GM12878 (cell line): ENCODE measurements at regions not wholly inside any gene's neighbourhood (a gene's known extent, or its start where the extent isn't known, plus 50 kb on each side); places are given as distances from the start of the nearest gene placed in this dataset.

Experiments used
- ATAC-seq: fragments of 200-7000 bp; cut with Tn5 transposase; 3 replicates; pipeline ENCODE4 v1.9.1; 2020; ENCODE audit warnings: mild to moderate bottlenecking, moderate library complexity
- BruUV-seq: library from RNA; stranded (reverse); fragments of 400-500 nt; replicated peaks from 2 replicates; lab custom pipeline; 2021; lab: Mats Ljungman, UMichigan
- CTCF ChIA-PET: fragments of 300-600 bp; sonication (Branson Sonifier 250); formaldehyde crosslinking; extraction: SDS; loops from one replicate; lab custom pipeline; 2021; ENCODE audit warnings: inconsistent platforms; lab: Yijun Ruan, JAX
- POLR2A ChIA-PET: fragments of 350-600 bp; formaldehyde crosslinking; extraction: SDS; loops from one replicate; lab custom pipeline; 2021; ENCODE audit warnings: inconsistent platforms; lab: Charles Lee
- RAD21 ChIA-PET: fragments of 300-600 bp; sonication (Branson Sonifier 250); formaldehyde crosslinking; loops from one replicate; lab custom pipeline; 2023; ENCODE audit warnings: antibody characterized with exemption; ENCODE audit not compliant: unreplicated experiment; lab: Charles Lee
- SMC1A ChIA-PET: fragments of 300-600 bp; sonication (Branson Sonifier 250); formaldehyde crosslinking; loops from one replicate; lab custom pipeline; 2023; ENCODE audit not compliant: unreplicated experiment, uncharacterized antibody; lab: Charles Lee
- DNase-seq: peaks from one replicate; pipeline ENCODE4 v3.0.0-alpha.2; 2011; ENCODE audit warnings: low read depth, low spot score
- FAIRE-seq: peaks from 3 replicates; lab custom pipeline; 2011; peaks lifted over from hg19 to GRCh38; lab: Jason Lieb, UNC
- H2AFZ ChIP-seq: 2 replicates; pipeline ENCODE4 v1.6.0; 2011; ENCODE audit warnings: low read depth, low read length, control low read depth; ENCODE audit not compliant: control insufficient read depth
- H3K27ac ChIP-seq: 2 replicates; pipeline ENCODE4 v1.5.1; 2011; ENCODE audit warnings: control low read depth; ENCODE audit not compliant: control insufficient read depth, insufficient read depth
- H3K27me3 ChIP-seq, 2 experiments: replicated peaks in 1 of 2; 2 replicates each; pipeline versions ENCODE4 v1.6.0 to v1.6.1; 2011; ENCODE audit warnings: low read length in 1 of 2; ENCODE audit not compliant: control insufficient read depth in 2 of 2, insufficient read depth in 2 of 2
- H3K36me3 ChIP-seq, 2 experiments: 2 replicates each; pipeline ENCODE4 v1.5.1; 2011; ENCODE audit warnings: low read length in 1 of 2; ENCODE audit not compliant: control insufficient read depth in 2 of 2, insufficient read depth in 2 of 2
- H3K4me1 ChIP-seq: 2 replicates; pipeline ENCODE4 v1.6.1; 2011; ENCODE audit warnings: mild to moderate bottlenecking, low read length, moderate library complexity, mixed read lengths; ENCODE audit not compliant: control insufficient read depth, insufficient read depth
- H3K4me2 ChIP-seq: 2 replicates; pipeline ENCODE4 v1.6.0; 2011; ENCODE audit warnings: control low read depth; ENCODE audit not compliant: control insufficient read depth, insufficient read depth
- H3K4me3 ChIP-seq: fragments of 200-600 bp; sonication (generic); 2 replicates; pipeline ENCODE4 v1.5.1; 2016
- H3K79me2 ChIP-seq: 2 replicates; pipeline ENCODE4 v1.6.0; 2011; ENCODE audit warnings: low read length; ENCODE audit not compliant: control insufficient read depth, insufficient read depth
- H3K9ac ChIP-seq: 2 replicates; pipeline ENCODE4 v1.8.0; 2011; ENCODE audit warnings: low read length, control low read depth, mixed read lengths; ENCODE audit not compliant: control insufficient read depth, insufficient read depth
- H3K9me3 ChIP-seq: replicated peaks from 3 replicates; pipeline ENCODE4 v1.5.1; 2011; ENCODE audit warnings: mild to moderate bottlenecking, low read length; ENCODE audit not compliant: control insufficient read depth, insufficient read depth
- H4K20me1 ChIP-seq: 2 replicates; pipeline ENCODE4 v1.6.0; 2011; ENCODE audit not compliant: control insufficient read depth, insufficient read depth
- BRCA1 ChIP-seq: IDR thresholded peaks from 2 replicates; pipeline ENCODE4 v1.6.1; 2011; ENCODE audit warnings: low read depth, low read length, improper control_type of control experiment
- EGR1 ChIP-seq, 2 experiments: IDR thresholded peaks; 1 replicate in 1 of 2; 2 replicates in 1 of 2; pipeline ENCODE4 v1.6.1; 2011 to 2012; ENCODE audit warnings: low read depth in 2 of 2, low read length in 2 of 2, borderline replicate concordance in 1 of 2, mild to moderate bottlenecking in 1 of 2, moderate library complexity in 1 of 2
- ETV6 ChIP-seq, 2 experiments: fragments of 450-650 bp in 1 of 2; IDR thresholded peaks in 1 of 2; conservative IDR thresholded peaks in 1 of 2; 2 replicates each; pipeline ENCODE4 v1.6.1; 2014; ENCODE audit warnings: antibody characterized with exemption in 1 of 2, borderline replicate concordance in 1 of 2, low read depth in 1 of 2, mild to moderate bottlenecking in 1 of 2, moderate library complexity in 1 of 2
- EZH2 ChIP-seq: IDR thresholded peaks from 2 replicates; pipeline ENCODE4 v1.6.1; 2012; ENCODE audit warnings: low read depth, mild to moderate bottlenecking, control low read depth, inconsistent platforms, low read length, borderline replicate concordance; ENCODE audit not compliant: control insufficient read depth
- IRF4 ChIP-seq: IDR thresholded peaks from 2 replicates; pipeline ENCODE4 v1.6.1; 2011; ENCODE audit warnings: low read depth, low read length
- MXI1 ChIP-seq: fragments of 150-350 bp; IDR thresholded peaks from 2 replicates; pipeline ENCODE4 v1.6.1; 2011; ENCODE audit warnings: low read depth, mild to moderate bottlenecking, inconsistent platforms, low read length, improper control_type of control experiment
- NFXL1 ChIP-seq: fragments of 450-650 bp; IDR thresholded peaks from 2 replicates; pipeline ENCODE4 v1.6.1; 2017; ENCODE audit warnings: antibody characterized with exemption, mild to moderate bottlenecking, borderline replicate concordance
- PML ChIP-seq: IDR thresholded peaks from 2 replicates; pipeline ENCODE4 v1.6.1; 2012; ENCODE audit warnings: low read length, inconsistent platforms
- RAD51 ChIP-seq: fragments of 450-650 bp; IDR thresholded peaks from 2 replicates; pipeline ENCODE4 v1.6.1; 2016; ENCODE audit warnings: moderate library complexity, mild to moderate bottlenecking, inconsistent platforms
- SIN3A ChIP-seq: IDR thresholded peaks from 2 replicates; pipeline ENCODE4 v1.6.1; 2012; ENCODE audit warnings: low read depth, low read length, improper control_type of control experiment
- SMARCA5 ChIP-seq: fragments of 450-650 bp; IDR thresholded peaks from 2 replicates; pipeline ENCODE4 v1.6.1; 2017; ENCODE audit warnings: mild to moderate bottlenecking
- ZNF24 ChIP-seq: fragments of 450-650 bp; IDR thresholded peaks from 2 replicates; pipeline ENCODE4 v1.6.1; 2017; ENCODE audit warnings: antibody characterized with exemption, mild to moderate bottlenecking
- ZNF384 ChIP-seq: IDR thresholded peaks from 2 replicates; pipeline ENCODE4 v1.6.1; 2012; ENCODE audit warnings: low read depth, mild to moderate bottlenecking, low read length, improper control_type of control experiment, borderline replicate concordance
- WGBS: methylation state at CpG from one replicate; pipeline ENCODE4 v1.1.6; 2016; ENCODE audit warnings: low lambda C conversion rate; ENCODE audit not compliant: insufficient replicate concordance, insufficient coverage; ENCODE audit errors: missing lambda C conversion rate; 5-methylcytosine and 5-hydroxymethylcytosine counted together
- in situ Hi-C: fragments of 300-500 bp; cut with MboI; formaldehyde crosslinking; loops from 9 replicates; pipeline ENCODE4 v1.14.3; 2018; ENCODE audit warnings: mixed read lengths
- intact Hi-C: fragments of 100-400 bp; cut with micrococcal nuclease; formaldehyde crosslinking; loops from one replicate; pipeline ENCODE4 v1.14.2; 2022; ENCODE audit not compliant: unreplicated experiment
- TF ChIP-seq, protein P1 (sequence below): fragments of 450-650 bp; IDR thresholded peaks from 2 replicates; pipeline ENCODE4 v1.6.1; 2017; ENCODE audit warnings: low read depth, mild to moderate bottlenecking, moderate library complexity
- TF ChIP-seq, protein P2 (sequence below), 3 experiments: IDR thresholded peaks in 2 of 3; conservative IDR thresholded peaks in 1 of 3; 2 replicates each; pipeline ENCODE4 v1.5.1; 2011; ENCODE audit warnings: low read depth in 3 of 3, low read length in 3 of 3, mild to moderate bottlenecking in 3 of 3, control low read depth in 2 of 3, moderate library complexity in 2 of 3, inconsistent platforms in 1 of 3, mixed read lengths in 1 of 3; ENCODE audit not compliant: control insufficient read depth in 2 of 3, insufficient read depth in 1 of 3; ENCODE audit errors: extremely low read depth in 1 of 3

DNA sequence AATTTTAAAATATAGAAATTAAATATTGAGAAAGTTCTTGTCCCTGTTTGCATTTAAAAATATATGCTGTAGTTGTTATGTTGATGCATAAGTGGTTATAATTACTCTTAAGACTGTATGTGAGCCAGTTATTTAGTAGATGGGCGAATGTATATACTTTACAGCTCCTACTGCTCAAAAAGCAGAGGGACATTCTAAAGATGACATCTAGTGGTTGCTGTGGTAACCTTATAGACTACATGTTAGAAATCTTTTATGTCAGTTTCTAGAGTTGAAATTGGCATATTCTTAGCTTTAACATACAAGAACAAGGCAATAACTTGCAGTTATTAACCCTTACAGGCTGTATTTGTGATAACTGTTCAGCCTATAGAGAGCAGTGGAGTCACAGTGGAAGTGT is 160.5 kb downstream of the OLFM4 start:
- no peak overlapping the region for H3K4me3 ChIP-seq
- H3K27ac ChIP-seq: no peak overlapping the region
- H3K9me3 ChIP-seq: no peaks in the 10 kb centered on the region
- no peak for DNase-seq
- no peak for FAIRE-seq
- no peaks in the 10 kb centered on the region for H3K36me3 ChIP-seq
- ChIA-PET SMC1A (no interaction called here), POLR2A (no interaction called here), RAD21 (interaction anchor here (0.6 to 1.1 kb wide), 2 partner anchors 186 to 221 kb away, joined by 3 to 4 read pairs; no protein-coding TSS in a partner anchor), CTCF (interaction anchor here (1.1 to 2.9 kb wide), 2 partner anchors 37 to 221 kb away, joined by 3 to 9 read pairs; no protein-coding TSS in a partner anchor)
- H3K27me3 ChIP-seq: no peaks in the 10 kb centered on the region
- no peak for ATAC-seq
- no peaks in the 10 kb centered on the region for H3K79me2 ChIP-seq
- no peaks in the 10 kb centered on the region for H4K20me1 ChIP-seq
- BruUV-seq: no TSS peak
- no peak overlapping the region for H3K9ac ChIP-seq
- no peaks in the 10 kb centered on the region for H3K4me1 ChIP-seq
- H2AFZ ChIP-seq: no peak overlapping the region
- intact Hi-C loops: no loop called here
- in situ Hi-C loops: no loop called here
- WGBS: 0% methylated on average over 1 of the region's 1 CpG
- no peak overlapping the region for H3K4me2 ChIP-seq
- TF ChIP-seq IRF4 (no peak), BRCA1 (no peak), EGR1 (IDR thresholded peaks at IDR 0.05; ENCODE audit: borderline replicate concordance in 1 of 2, low read depth in 2 of 2, low read length in 2 of 2) (no peak), EZH2 (no peak), ETV6 (conservative IDR thresholded peaks at IDR 0.05 in 1 of 2, IDR thresholded peaks at IDR 0.05 in 1 of 2; ENCODE audit: borderline replicate concordance in 1 of 2, low read depth in 1 of 2) (no peak), ZNF384 (no peak)
- TF ChIP-seq, all 136 proteins: peak for 0

- no peaks in the 10 kb centered on the region for H3K9me3 ChIP-seq
- no peaks in the 10 kb centered on the region for H3K4me1 ChIP-seq
- BruUV-seq: no TSS peak
- SMC1A ChIA-PET: no interaction called here
- H3K36me3 ChIP-seq: no peaks in the 10 kb centered on the region
- H3K4me3 ChIP-seq: no peak overlapping the region
- POLR2A ChIA-PET: interaction anchor here (0.6 kb wide), 1 partner anchor 24 kb away, joined by 3 read pairs; no protein-coding TSS in a partner anchor
- H3K9ac ChIP-seq: no peak overlapping the region
- H3K79me2 ChIP-seq: no peaks in the 10 kb centered on the region
- no peak overlapping the region for H2AFZ ChIP-seq
- FAIRE-seq (no peak), ATAC-seq (no peak), DNase-seq (no peak)
- no peak overlapping the region for H3K4me2 ChIP-seq
- WGBS: 0% methylated on average over 2 of the region's 2 CpGs
- CTCF ChIA-PET: no interaction called here
- no peak overlapping the region for H3K27ac ChIP-seq
- no peaks in the 10 kb centered on the region for H3K27me3 ChIP-seq
- no peaks in the 10 kb centered on the region for H4K20me1 ChIP-seq
- in situ Hi-C loops: no loop called here
- RAD21 ChIA-PET: no interaction called here
- intact Hi-C loops: no loop called here
- TF ChIP-seq MXI1 (no peak), SMARCA5 (no peak), SIN3A (no peak), NFXL1 (no peak), PML (no peak), RAD51 (no peak), ZNF24 (no peak)
- TF ChIP-seq, protein P1, sequence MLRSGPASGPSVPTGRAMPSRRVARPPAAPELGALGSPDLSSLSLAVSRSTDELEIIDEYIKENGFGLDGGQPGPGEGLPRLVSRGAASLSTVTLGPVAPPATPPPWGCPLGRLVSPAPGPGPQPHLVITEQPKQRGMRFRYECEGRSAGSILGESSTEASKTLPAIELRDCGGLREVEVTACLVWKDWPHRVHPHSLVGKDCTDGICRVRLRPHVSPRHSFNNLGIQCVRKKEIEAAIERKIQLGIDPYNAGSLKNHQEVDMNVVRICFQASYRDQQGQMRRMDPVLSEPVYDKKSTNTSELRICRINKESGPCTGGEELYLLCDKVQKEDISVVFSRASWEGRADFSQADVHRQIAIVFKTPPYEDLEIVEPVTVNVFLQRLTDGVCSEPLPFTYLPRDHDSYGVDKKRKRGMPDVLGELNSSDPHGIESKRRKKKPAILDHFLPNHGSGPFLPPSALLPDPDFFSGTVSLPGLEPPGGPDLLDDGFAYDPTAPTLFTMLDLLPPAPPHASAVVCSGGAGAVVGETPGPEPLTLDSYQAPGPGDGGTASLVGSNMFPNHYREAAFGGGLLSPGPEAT: no peak
- TF ChIP-seq, protein P2, sequence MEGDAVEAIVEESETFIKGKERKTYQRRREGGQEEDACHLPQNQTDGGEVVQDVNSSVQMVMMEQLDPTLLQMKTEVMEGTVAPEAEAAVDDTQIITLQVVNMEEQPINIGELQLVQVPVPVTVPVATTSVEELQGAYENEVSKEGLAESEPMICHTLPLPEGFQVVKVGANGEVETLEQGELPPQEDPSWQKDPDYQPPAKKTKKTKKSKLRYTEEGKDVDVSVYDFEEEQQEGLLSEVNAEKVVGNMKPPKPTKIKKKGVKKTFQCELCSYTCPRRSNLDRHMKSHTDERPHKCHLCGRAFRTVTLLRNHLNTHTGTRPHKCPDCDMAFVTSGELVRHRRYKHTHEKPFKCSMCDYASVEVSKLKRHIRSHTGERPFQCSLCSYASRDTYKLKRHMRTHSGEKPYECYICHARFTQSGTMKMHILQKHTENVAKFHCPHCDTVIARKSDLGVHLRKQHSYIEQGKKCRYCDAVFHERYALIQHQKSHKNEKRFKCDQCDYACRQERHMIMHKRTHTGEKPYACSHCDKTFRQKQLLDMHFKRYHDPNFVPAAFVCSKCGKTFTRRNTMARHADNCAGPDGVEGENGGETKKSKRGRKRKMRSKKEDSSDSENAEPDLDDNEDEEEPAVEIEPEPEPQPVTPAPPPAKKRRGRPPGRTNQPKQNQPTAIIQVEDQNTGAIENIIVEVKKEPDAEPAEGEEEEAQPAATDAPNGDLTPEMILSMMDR (IDR thresholded peaks at IDR 0.05 in 2 of 3, conservative IDR thresholded peaks at IDR 0.05 in 1 of 3; ENCODE audit: control insufficient read depth in 2 of 3, extremely low read depth in 1 of 3, insufficient read depth in 1 of 3, low read depth in 3 of 3, low read length in 3 of 3): no peak
Measured at GRCh38 chr13:53191091-53191490, 162.5 kb downstream of the OLFM4 start.
